ENCODE measurements at regions not wholly inside any gene's neighbourhood (a gene's known extent, or its start where the extent isn't known, plus 50 kb on each side); places are given as distances from the start of the nearest gene placed in this dataset.

DNA sequence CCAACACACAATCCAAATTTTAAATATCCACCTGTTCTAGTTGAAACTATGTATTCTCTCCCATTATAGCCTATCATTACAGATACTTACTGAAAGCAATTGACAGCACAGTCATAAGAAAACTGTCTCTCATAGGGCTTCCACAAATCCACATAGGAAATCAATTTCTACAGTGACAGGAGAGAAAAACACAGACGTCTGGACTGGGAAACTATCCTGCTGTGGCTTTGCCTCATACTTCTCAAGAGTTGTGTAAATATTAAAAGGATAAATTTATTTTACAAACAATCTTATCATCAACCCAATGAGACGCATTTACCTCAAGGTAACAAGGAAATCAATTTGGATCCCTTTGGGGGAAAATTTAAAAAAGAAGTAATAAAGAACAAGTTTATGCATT, 517.5 kb downstream of the EFNA5 start:
- FAIRE-seq: no peak
- H3K4me1 Mint-ChIP-seq (ENCODE audit: low read depth, unreplicated experiment): peaks cover 6% of the 10 kb centered on the region
- Histone ChIP-seq H3K79me2 (ENCODE audit: insufficient read depth, low read length) (no peaks in the 10 kb centered on the region), H3K9me3 (ENCODE audit: insufficient read depth, low read depth, low read length) (no peaks in the 10 kb centered on the region), H3K27ac (ENCODE audit: low read depth, low read length) (no peak overlapping the region), H4K20me1 (ENCODE audit: insufficient read depth, low read length) (no peaks in the 10 kb centered on the region), H3K9ac (ENCODE audit: low read length) (no peak overlapping the region), H2AFZ (ENCODE audit: low read depth, low read length) (no peak overlapping the region), H3K4me2 (ENCODE audit: low read length) (no peak overlapping the region), H3K36me3 (ENCODE audit: insufficient read depth, low read length) (no peaks in the 10 kb centered on the region), H3K27me3 (ENCODE audit: insufficient read depth, low read length) (no peaks in the 10 kb centered on the region), H3K4me1 (ENCODE audit: insufficient read depth, low read length) (no peaks in the 10 kb centered on the region), H3K4me3 (ENCODE audit: insufficient read depth, low read depth, low read length) (no peak overlapping the region)
- no peak for DNase-seq (ENCODE audit: low read depth)
- no peaks in the 10 kb centered on the region for H3K36me3 Mint-ChIP-seq (ENCODE audit: low read depth, unreplicated experiment)
- H3K27me3 Mint-ChIP-seq (ENCODE audit: low read depth, unreplicated experiment): no peaks in the 10 kb centered on the region
- no peak for TF ChIP-seq EZH2 (IDR thresholded peaks at IDR 0.05; ENCODE audit: insufficient read depth, low read length)
- H3K4me3 Mint-ChIP-seq (ENCODE audit: unreplicated experiment): no peak overlapping the region
- no peaks in the 10 kb centered on the region for H3K9me3 Mint-ChIP-seq (ENCODE audit: unreplicated experiment)
- no peak overlapping the region for H3K27ac Mint-ChIP-seq (ENCODE audit: unreplicated experiment)

GRCh38 chr5:107149243-107150005, 521.3 kb downstream of the EFNA5 start:
- FAIRE-seq (no peak), DNase-seq (ENCODE audit: low read depth) (no peak)
- Mint-ChIP-seq H3K27ac (ENCODE audit: unreplicated experiment) (no peak overlapping the region), H3K4me3 (ENCODE audit: unreplicated experiment) (no peak overlapping the region), H3K36me3 (ENCODE audit: low read depth, unreplicated experiment) (no peaks in the 10 kb centered on the region), H3K9me3 (ENCODE audit: unreplicated experiment) (no peaks in the 10 kb centered on the region), H3K27me3 (ENCODE audit: low read depth, unreplicated experiment) (no peaks in the 10 kb centered on the region), H3K4me1 (ENCODE audit: low read depth, unreplicated experiment) (peaks cover 6% of the 10 kb centered on the region)
- Histone ChIP-seq H3K79me2 (ENCODE audit: insufficient read depth, low read length) (no peaks in the 10 kb centered on the region), H3K4me2 (ENCODE audit: low read length) (no peak overlapping the region), H3K27me3 (ENCODE audit: insufficient read depth, low read length) (no peaks in the 10 kb centered on the region), H4K20me1 (ENCODE audit: insufficient read depth, low read length) (no peaks in the 10 kb centered on the region), H3K27ac (ENCODE audit: low read depth, low read length) (no peak overlapping the region), H3K9ac (ENCODE audit: low read length) (no peak overlapping the region), H3K36me3 (ENCODE audit: insufficient read depth, low read length) (no peaks in the 10 kb centered on the region), H2AFZ (ENCODE audit: low read depth, low read length) (no peak overlapping the region), H3K4me1 (ENCODE audit: insufficient read depth, low read length) (no peaks in the 10 kb centered on the region), H3K9me3 (ENCODE audit: insufficient read depth, low read depth, low read length) (no peaks in the 10 kb centered on the region), H3K4me3 (ENCODE audit: insufficient read depth, low read depth, low read length) (no peak overlapping the region)
- no peak for TF ChIP-seq CTCF (IDR thresholded peaks at IDR 0.05; ENCODE audit: insufficient read depth, low read depth, low read length)
- no peak for TF ChIP-seq EZH2 (IDR thresholded peaks at IDR 0.05; ENCODE audit: insufficient read depth, low read length)

DNA sequence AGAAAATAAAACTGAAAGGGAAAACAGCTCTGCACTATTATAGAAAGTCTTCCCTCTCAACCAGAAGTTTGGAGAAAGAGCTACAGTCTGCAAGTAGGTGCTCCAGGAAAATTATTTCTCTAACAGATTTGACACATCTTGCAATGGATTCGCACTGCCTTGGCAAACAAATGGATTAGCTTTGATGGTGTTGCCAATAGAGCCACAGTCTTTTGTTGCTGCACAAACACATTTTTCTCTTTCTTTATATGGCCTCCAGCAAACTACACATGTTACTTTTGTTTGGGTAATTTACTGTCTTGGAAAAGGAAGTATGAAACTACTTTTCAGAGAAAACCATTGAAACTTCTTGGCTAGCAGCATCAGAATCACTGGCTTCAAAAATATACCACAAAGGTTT, 523.1 kb downstream of the EFNA5 start:
- no peak overlapping the region for H3K27ac ChIP-seq (ENCODE audit: low read depth, low read length)
- DNase-seq (ENCODE audit: low read depth): no peak
- no peaks in the 10 kb centered on the region for H3K9me3 ChIP-seq (ENCODE audit: insufficient read depth, low read depth, low read length)
- H3K27me3 ChIP-seq (ENCODE audit: insufficient read depth, low read length): no peaks in the 10 kb centered on the region
- H3K9ac ChIP-seq (ENCODE audit: low read length): no peak overlapping the region
- H3K4me1 ChIP-seq (ENCODE audit: insufficient read depth, low read length): no peaks in the 10 kb centered on the region
- no peaks in the 10 kb centered on the region for H3K79me2 ChIP-seq (ENCODE audit: insufficient read depth, low read length)
- H3K36me3 ChIP-seq (ENCODE audit: insufficient read depth, low read length): no peaks in the 10 kb centered on the region
- FAIRE-seq: no peak
- H3K4me3 ChIP-seq (ENCODE audit: insufficient read depth, low read depth, low read length): no peak overlapping the region
- H4K20me1 ChIP-seq (ENCODE audit: insufficient read depth, low read length): no peaks in the 10 kb centered on the region
- no peak overlapping the region for H3K4me2 ChIP-seq (ENCODE audit: low read length)
- Mint-ChIP-seq H3K9me3 (ENCODE audit: unreplicated experiment) (no peaks in the 10 kb centered on the region), H3K36me3 (ENCODE audit: low read depth, unreplicated experiment) (no peaks in the 10 kb centered on the region), H3K27me3 (ENCODE audit: low read depth, unreplicated experiment) (no peaks in the 10 kb centered on the region), H3K4me1 (ENCODE audit: low read depth, unreplicated experiment) (no peaks in the 10 kb centered on the region), H3K27ac (ENCODE audit: unreplicated experiment) (no peak overlapping the region), H3K4me3 (ENCODE audit: unreplicated experiment) (no peak overlapping the region)
- H2AFZ ChIP-seq (ENCODE audit: low read depth, low read length): no peak overlapping the region
- TF ChIP-seq CTCF (IDR thresholded peaks at IDR 0.05; ENCODE audit: insufficient read depth, low read depth, low read length): no peak
- TF ChIP-seq EZH2 (IDR thresholded peaks at IDR 0.05; ENCODE audit: insufficient read depth, low read length): no peak

Data from astrocyte (in vitro differentiated cells and primary cell).